ENCODE measurements at regions not wholly inside any gene's neighbourhood (a gene's known extent, or its start where the extent isn't known, plus 50 kb on each side); places are given as distances from the start of the nearest gene placed in this dataset.

DNA sequence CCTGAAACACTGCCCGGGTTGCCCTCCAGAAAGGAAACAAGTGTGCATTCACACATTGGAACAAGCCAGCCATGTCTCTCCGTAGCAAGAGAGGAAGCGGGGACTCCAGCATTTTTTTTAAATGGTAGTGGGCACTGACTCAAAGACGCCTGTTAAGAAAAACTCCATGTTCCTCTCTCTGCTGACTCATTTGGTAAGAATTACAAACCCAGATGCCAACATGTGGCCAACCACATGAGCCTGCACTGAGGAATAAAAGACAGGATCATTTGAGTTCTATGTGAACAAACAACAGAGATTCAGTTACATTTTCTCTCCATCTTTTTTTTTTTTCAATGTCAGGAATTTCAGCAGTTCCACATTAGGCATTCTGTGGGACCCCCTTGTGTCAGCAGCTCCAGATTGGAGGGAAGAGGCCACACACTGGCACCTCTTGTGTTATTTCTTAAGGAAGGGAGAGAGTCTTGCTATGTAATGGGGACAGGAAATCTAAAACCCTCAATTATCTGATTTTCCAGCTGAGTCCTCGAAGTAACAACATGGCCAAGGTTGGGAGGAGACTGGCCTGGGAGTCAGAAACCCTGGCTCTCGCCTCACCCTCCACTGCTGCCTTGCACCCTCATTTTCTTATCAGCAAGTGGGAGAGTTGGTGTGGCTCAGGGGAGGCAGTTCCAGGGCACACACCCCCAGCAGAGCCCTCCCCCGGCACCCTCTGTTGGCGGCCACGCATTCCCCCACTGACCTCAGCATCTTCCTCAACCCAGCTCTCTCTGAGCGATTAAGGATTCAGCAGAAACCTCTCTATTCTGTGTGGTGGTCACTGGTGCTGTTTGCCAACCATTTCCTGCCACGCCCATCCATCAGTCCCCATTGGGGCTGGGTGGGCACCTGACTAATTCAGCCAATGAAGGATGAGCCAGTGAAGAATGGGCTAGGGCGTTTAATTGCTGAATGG lies 173.0 kb downstream of the FOXL1 start:
- no peak for DNase-seq

DNA sequence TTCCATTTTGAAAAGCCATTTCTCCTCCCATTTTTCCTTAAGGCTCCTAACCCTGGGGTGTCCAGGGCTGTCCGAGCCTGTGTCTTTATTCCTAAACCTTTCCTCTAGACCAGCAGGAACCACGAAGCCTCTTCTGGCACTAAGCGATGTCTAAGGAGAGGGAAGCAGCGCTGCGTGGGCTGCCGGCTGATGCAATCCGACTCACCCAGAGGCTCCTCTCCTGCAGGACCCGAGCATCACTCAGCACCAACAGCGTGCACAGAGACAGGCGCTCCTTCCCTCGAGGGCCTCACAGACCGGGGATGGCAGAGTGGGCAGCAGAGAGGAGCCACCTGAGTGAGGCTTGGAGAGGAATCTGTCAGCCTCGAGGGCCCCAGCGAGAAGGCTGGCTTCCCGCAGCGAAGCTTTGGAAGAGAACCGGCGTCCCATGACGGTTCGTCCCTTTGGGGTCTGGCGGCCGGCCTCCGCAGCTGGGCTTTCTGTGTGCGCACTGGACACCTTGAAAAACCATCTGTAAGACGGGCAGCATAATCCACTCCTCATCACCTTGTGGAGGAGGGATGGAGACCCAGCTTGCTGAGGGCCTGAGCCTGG lies 174.3 kb downstream of the FOXL1 start:
- DNase-seq, result no peak

DNA sequence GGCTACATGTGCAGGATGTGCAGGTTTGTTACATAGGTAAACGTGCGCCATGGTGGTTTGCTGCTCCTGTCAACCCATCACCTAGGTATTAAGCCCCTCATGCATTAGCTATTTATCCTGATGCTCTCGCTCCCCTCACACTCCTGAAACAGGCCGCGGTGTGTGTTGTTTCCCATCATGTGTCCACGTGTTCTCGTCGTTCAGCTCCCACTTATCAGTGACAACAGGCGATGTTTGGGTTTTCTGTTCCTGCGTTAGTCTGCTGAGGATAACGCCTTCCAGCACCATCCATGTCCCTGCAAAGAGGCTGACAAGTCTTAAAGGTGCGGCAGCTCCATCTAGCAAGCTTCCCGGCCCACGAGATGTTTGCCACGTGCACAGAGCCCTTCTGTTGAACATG lies 175.1 kb downstream of the FOXL1 start:
- DNase-seq, result no peak

DNA sequence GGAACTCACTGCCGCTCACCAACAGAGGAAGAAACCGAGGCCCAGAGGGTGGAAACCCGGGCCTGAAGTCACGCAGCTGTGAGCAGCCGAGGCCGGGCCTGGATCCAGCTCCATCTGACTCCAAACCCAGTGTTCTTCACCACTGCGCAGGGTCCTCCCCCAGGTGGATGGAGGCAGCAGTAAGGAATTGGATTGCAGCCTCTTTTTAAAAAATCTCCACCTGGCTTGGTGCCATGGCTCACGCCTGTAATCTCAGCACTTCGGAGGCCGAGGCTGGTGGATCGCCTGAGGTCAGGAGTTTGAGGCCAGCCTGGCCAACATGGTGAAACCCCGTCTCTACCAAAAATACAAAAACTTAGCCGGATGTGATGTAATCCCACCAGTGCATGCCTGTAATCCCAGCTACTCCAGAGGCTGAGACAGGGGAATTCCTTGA lies 177.2 kb downstream of the FOXL1 start:
- no peak for DNase-seq

DNA sequence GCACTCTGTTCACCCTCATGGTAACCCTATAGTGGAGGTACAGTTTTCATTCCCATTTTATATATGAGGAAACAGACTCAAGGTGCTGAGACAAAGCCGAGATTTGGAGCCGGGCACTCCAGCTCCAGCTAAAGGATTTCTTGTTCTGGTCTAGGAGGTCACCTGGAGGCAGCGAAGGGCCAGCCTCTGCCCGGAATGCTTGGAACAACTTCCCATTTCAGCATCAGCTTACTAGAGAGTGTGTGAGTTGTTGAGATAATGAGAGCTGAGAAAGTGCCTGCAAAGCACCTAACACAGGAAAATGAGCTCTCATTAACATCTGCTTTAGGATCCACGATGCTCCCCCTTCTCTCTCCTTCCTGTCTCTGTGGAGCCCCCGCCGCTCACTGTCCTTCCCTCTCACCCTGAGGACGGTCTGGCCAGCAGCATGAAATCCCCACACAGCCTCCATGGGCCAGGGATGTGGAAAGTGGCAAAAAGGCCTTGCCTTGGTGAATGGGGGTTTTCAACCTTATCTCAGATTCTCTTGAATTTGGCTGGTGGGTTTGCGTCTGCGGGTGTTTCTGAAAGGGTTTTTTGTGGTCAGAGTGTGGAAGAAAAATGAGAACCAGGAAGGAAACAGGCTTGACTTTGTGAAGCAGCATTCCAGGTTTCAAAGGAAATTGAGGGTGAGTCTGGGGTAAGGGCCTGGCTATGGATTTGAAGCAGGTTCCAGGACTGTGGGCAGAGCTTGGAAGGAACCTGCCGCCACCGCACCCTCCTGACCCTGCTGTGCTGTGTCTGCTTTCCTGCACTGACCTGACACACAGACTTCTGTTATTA lies 178.7 kb downstream of the FOXL1 start:
- DNase-seq, result no peak

DNA sequence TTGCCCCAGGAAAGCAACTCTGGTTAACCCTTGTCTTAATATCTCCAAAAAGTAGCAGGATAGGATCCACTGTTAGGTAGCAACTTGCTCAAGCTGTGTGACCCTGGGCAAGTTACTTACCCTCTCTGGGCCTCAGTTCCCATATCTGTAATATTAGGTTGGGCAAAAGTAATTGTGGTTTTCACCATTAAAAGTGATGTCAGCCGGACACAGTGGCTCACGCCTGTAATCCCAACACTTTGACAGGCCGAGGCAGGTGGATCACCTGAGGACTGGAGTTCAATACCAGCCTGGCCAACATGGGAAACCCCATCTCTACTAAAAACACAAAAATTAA lies 179.3 kb downstream of the FOXL1 start:
- DNase-seq, result no peak

DNA sequence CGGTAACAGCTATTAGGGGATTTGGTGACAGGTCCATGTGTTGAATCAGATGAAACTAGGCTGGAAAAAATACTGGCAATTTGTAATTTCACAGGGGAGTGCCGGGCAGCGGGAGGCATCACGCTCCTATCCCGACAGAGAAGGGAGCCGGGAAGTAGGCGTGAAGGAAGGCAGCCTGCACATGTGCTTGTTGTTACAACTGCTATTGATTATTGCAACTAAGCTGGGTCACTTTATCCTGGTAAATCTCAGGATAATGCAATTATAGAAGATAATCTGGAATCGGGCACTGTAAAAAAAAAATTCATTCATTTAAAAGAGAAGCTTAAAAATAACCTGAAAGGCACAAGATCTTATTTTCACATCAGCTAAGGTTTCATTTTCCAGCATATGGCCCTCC lies 180.6 kb downstream of the FOXL1 start:
- no peak for DNase-seq

DNA sequence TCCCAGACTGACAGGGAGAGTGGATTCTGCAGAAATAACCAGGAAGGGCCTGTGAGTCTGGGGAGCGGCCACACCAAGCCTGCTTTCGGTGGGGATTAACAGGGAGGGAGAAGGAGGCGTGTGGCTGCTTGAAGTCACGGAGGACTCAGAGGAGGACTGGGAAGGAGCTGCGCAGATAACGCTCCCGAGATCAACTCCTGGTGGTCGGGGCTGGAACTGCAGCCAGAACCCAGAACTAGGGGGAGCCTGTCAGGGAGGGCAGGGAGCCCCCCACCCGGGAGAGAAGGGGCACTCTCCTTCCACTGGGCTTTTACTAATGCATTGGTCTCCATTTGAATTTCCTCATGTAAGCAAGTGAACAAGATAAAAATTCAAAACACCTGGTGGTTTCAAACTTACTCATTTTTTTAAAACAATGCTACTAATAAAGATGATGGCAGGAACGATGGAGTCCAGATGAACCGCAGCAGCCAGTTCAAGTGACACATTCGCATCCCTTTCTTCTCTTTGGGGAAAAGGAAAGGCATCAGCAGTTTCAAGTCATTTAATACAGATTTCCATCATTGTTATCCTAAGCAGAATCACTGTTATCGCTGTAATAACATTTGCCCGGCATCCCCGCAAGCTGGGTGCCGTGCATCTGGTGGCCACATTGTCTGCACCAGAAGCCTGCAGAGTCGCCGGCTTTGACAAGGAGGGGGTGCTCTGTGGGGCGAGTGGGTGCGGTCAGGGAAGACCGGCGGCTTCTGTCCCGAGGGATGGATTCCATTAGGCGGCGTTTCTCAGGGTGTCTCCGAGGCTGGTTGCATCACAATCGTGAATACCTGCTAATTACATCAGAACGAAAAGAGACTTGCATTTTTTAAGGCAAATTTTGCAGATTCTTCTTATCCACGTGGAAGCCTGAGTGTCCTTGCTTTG lies 183.0 kb downstream of the FOXL1 start:
- no peak for DNase-seq

DNA sequence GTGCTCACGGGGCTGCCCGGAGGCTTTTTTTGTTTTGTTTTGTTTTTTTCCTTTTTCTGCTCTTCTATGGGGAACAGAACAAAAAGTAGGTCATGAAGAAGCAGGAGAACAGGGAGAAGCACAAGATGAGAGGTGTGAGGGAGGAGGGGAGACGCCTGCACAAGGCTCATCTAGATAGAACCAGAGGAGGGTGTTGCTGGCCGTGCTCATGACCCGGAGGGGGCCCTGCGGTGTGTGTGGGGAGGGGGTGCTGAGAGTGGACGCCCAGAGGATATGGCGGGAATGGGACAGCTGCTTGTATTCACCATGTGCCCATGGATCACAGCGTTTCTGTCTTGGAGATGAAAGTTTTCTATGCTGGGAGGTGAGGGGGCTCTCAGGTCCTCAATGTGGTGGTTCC lies 183.7 kb downstream of the FOXL1 start:
- DNase-seq, result no peak

DNA sequence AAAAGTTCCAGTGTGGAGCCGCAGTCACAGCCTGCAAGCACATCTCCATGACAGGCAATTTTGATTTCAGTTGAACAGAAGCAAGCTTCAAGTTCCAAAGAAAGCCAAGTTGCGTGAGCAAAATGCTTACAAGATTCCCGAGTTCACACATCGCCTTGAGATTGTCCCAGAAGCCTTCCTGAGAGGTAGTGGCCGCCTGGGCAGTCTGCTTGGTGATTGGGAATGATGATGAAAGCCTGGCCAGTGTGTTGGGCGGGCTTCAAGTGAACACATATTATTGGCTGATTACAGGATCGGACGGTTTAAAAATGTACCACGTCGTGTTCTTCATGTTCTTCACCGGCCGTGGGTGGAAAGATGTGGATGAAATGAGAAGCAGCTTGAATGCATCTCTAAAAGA lies 185.5 kb downstream of the FOXL1 start:
- no peak for DNase-seq

DNA sequence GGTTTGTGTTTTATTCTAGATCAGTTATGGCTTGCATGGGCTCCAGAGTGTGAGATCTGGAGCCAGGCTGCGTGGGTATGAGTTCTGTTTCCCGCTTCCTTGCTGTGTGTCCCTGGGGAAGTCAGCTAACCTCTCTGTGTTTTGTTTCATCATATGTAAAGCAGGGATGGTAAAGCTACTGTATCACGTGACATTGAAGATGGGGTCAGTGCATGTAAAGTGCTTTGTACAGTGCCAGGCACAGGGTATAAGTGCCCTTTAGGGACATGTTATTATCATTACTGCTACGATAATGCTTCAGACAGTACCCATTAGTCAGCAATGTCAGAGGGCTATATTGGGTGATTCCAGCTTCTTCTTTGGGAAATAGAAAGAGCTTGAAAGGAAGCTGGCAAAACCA lies 186.2 kb downstream of the FOXL1 start:
- no peak for DNase-seq

DNA sequence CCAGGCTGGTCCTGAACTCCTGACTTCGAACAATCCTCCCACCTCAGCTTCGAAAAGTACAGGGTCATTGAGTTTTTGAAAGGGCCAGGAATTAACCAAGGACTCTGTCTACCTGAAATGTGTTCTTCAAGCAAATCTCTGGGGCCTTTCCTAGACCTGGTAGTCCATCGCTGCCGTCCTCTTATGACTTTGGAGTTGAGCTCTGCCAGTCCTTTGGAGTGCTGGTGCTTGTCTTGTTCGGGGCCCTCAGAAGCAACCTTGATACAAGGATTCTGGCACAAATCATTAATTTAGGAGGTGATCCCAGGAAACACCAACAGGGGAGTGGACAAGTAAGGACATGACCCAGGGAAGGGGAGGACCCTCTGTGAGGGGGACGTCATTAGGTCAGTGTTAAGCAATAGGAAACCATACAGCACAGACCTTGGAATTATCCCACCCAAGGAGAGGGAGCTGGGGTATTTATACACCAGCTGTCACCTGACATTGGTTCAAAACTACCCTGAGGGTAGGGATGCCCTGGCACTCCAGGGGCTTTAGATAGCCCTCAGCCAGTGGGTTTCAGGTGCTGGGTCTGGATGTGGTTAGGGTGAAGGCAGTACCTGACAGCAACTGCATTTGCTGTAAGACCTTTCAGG lies 187.2 kb downstream of the FOXL1 start:
- DNase-seq, result no peak

DNA sequence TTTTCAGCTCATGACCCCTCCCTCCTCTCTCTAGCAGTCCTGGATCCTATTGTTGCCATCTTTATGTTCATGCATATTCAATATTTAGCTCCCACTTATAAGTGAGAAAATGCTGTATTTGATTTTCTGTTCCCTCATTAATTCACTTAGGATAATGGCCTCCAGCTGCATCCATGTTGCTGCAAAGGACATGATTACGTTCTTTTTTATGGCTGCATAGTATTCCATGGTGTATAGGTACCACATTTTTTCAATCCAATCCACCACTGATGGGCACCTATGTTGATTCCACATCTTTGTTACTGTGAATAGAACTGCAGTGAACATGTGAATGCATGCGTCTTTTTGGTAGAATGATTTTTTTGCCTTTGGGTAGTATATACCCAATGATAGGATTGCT lies 188.4 kb downstream of the FOXL1 start:
- DNase-seq, result no peak

DNA sequence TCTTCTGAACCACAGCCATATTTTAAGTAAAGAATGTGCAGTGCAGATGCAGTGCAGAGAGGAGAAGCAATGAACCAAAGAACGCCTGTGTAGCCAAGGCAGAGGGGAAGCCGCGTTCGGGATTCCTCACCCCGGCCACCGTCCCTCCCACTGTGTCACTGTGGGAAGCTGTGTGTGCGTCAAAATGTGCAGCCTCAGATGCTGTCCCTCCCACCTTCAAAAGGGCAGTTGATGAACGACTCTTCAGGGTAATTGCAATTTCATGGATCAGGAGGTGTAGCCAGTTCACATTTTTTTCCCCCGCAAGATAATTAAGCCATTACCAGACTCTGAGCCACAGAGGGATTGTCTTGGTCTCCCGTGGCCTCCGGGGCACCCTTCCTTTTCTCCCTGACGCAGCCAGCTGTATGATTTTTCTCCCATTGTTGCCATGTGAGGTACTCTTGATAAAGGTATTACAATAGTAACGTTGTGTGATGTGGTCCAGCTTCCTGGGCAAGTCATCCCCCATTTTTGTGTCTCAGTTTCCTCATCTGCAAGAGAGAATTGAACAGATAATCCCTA lies 190.0 kb downstream of the FOXL1 start:
- no peak for DNase-seq

DNA sequence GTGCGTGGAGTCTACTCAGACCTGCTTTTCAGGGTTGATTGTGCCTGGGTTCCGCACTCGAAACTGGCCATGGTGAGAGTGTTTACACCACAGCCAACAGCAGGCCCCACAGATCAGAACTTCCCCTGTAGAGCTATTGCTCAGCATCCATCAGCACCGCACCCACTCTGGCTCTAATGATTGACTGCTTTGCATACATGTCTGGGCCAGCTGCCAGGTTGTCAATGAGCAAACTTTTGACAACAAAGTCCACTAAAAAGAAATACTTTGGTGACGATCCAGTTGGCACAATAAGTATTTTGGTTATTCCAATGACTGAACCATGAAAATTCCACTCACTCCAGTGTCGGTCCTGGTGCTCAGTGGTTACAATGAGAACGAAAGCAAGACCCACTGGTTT lies 190.7 kb downstream of the FOXL1 start:
- no peak for DNase-seq

DNA sequence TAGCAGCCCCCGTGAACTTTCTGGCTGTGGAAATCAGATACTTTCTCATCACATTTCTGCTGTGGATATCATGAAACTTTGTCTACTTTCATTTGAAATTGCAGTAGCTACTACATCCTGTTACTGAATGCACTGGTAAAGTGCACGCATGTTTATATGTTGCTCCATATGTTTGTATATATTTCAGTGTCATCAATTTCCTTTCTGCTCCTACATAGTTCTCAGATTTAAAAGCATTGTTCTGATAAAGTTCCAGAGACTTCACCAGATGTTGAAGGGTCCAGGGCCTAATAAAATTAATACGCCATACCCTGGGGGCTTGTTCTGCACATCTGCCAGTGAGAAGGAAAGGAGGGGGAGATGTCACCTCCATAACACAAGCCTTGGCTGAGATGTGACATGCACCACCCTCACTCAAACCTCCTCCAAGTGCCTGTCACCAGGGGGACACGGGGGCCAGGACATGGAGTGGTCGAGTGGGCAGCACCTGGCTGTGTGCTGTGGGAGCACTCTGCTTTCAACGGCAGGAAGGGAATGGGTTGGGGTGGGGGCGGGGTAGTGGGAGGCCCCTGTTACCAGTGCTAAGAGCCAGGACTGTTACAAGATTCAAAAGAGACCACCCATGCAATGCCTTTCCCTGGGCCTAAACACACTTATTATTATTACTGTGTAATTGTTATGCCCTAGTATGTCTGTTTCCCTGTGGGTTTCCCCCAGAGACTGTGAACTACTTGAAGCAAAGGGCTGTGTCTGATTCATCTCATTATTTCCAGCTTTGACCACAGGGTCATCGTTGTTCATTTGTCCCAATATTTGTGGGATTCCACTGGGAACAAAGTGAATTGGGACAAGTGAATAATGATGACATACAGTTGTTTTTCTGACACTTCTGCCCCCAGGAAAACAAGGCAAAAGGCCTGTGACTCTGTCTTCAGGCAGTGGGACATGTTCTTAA lies 193.4 kb downstream of the FOXL1 start:
- no peak for DNase-seq

DNA sequence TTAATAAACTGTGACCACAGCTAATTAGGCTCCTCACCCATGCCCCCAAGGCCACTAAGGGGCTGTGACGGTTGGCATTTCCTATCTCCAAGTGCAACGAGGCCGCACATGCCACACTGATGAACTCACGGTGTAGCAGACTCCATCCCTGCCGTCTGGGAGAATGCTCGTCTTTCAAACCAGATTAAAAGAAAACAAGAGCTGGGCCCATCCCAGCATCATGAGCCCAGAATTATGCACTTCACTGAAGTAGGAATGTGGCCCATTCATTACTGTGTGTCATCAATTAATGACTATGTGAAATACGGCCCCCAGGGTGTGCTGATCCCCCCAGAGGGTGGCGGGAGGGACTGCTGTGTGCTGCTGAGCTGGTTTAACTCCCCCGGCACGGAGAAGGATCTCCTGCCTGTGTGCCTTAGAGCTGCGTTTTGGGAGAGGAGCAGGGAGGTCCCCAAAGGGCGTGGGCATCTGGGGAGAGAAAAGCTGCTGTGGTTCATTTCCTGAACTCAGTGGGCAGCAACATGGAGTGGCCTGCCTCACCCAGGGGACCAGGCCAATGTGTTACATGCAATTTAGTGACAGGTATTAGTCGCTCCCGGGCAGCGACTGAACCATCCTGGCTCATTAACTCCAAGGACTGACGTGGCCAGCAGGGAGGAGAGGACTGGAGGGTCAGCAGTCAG lies 194.5 kb downstream of the FOXL1 start:
- no peak for DNase-seq

DNA sequence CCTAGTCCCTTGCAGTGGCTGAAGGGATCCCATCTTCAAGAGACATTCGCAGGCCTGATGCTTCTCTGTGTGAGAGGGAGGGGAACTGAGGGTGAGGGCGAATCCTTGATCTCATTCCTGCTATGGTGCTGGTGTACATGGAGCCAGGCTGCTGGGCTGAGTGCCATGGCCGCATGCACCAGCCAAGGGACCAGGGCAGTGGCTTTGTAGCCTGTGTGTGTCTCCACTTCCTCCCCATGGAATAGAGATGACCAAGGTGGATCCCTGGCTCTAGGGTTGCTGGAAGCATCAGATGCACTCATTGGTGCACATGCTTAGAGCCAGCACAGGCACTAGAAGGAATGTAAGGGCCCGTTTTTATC lies 195.0 kb downstream of the FOXL1 start:
- DNase-seq, result no peak

DNA sequence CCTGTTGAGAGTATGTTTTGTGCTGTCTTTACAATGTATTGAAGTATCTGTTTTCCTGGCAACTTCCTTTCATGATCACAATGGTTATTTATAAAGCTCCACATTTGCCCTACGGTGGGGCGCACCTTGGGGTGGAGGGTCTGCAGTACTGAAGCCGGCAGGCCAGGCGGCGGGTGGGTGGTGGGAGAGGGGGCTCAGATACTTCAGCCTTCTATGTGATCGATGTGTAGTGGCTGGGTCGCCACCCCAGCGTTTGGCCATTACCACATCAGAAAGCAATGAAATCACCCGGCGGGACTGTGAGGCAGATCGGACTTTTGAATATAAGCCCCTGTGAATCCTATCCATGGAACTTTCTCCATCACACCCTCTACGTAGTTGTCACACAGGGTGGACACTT lies 196.6 kb downstream of the FOXL1 start:
- no peak for DNase-seq

DNA sequence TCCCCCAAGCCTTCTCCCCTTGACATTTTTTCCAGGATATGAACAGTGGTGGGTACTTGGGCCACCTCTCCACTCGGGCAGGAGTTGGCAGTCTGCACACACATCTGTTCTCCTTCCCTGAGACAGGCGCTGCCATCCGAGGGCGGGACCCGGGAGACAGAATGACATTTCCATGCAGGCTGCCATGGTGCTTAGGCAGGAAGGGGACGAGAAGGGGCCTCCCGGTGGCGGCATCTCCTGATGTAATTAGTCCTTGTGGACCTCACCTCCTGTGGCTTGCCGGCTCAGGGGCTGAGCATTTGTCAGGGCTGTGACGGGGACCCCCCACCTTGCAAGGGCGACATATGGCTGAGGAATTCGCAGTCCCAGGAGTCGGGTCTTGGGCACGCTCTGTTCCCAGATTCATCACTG lies 197.2 kb downstream of the FOXL1 start:
- no peak for DNase-seq

Measured in SHP77 treated with DMSO at 0.1 percent for 48 hours (cell line).